PC-9 (cell line): ENCODE measurements at regions not wholly inside any gene's neighbourhood (a gene's known extent, or its start where the extent isn't known, plus 50 kb on each side); places are given as distances from the start of the nearest gene placed in this dataset.

ENCODE experiments used
- BruUV-seq: library from RNA; stranded (reverse); fragments of 400-500 nt; replicated peaks from 2 replicates; lab custom pipeline; 2021; lab: Mats Ljungman, UMichigan
- CTCF ChIA-PET: fragments of 300-600 bp; sonication (Branson Sonifier 250); formaldehyde crosslinking; loops from one replicate; lab custom pipeline; 2022; ENCODE audit warnings: antibody characterized with exemption; lab: Charles Lee
- POLR2A ChIA-PET: fragments of 300-600 bp; sonication (Branson Sonifier 250); formaldehyde crosslinking; loops from one replicate; lab custom pipeline; 2022; ENCODE audit warnings: antibody characterized with exemption; ENCODE audit not compliant: unreplicated experiment; lab: Charles Lee
- DNase-seq, 2 experiments: peaks; one replicate each; pipeline versions ENCODE4 v3.0.0 to v3.0.0-alpha.2; 2015 to 2022; ENCODE audit warnings: mixed read lengths in 1 of 2
- H2AFZ ChIP-seq: fragments of 200-600 bp; sonication (generic); 2 replicates; pipeline ENCODE4 v1.8.1; 2017; ENCODE audit warnings: antibody characterized with exemption
- H3F3A ChIP-seq: fragments of 200-600 bp; sonication (generic); 2 replicates; pipeline ENCODE4 v1.8.1; 2017; ENCODE audit warnings: antibody characterized with exemption, mild to moderate bottlenecking, low read depth; ENCODE audit not compliant: insufficient read depth
- H3K27ac ChIP-seq: fragments of 200-600 bp; sonication (generic); 2 replicates; pipeline ENCODE4 v1.6.1; 2016; ENCODE audit warnings: mixed run types
- H3K27me3 ChIP-seq: fragments of 200-600 bp; sonication (generic); 2 replicates; pipeline ENCODE4 v1.6.1; 2016; ENCODE audit warnings: low read depth, mixed run types; ENCODE audit not compliant: insufficient read depth
- H3K36me3 ChIP-seq: fragments of 200-600 bp; sonication (generic); 2 replicates; pipeline ENCODE4 v1.6.1; 2016; ENCODE audit warnings: low read depth, mixed run types
- H3K4me1 ChIP-seq: fragments of 200-600 bp; sonication (generic); replicated peaks from 2 replicates; pipeline ENCODE4 v1.6.1; 2016; ENCODE audit warnings: mixed run types; ENCODE audit not compliant: insufficient read depth
- H3K4me2 ChIP-seq: fragments of 200-600 bp; sonication (generic); 2 replicates; pipeline ENCODE4 v1.6.1; 2017; ENCODE audit warnings: mixed run types
- H3K4me3 ChIP-seq: fragments of 200-600 bp; sonication (generic); 2 replicates; pipeline ENCODE4 v1.6.1; 2016; ENCODE audit warnings: mixed run types
- H3K79me2 ChIP-seq: fragments of 200-600 bp; sonication (generic); 2 replicates; pipeline ENCODE4 v1.6.1; 2017; ENCODE audit warnings: low read depth, mixed run types
- H3K9me2 ChIP-seq: fragments of 200-600 bp; sonication (generic); 2 replicates; pipeline ENCODE4 v1.8.1; 2017; ENCODE audit warnings: mild to moderate bottlenecking; ENCODE audit not compliant: insufficient read depth
- H3K9me3 ChIP-seq: fragments of 200-600 bp; sonication (generic); 2 replicates; pipeline ENCODE4 v1.8.1; 2016; ENCODE audit warnings: low read depth; ENCODE audit not compliant: insufficient read depth
- H4K20me1 ChIP-seq: fragments of 200-600 bp; sonication (generic); 2 replicates; pipeline ENCODE4 v1.8.1; 2017; ENCODE audit not compliant: insufficient read depth
- CTCF ChIP-seq: fragments of 200-600 bp; sonication (generic); conservative IDR thresholded peaks from 2 replicates; pipeline ENCODE4 v1.6.1; 2017; ENCODE audit warnings: mixed run types, antibody characterized with exemption, mild to moderate bottlenecking, moderate library complexity
- EZH2 ChIP-seq: fragments of 200-600 bp; sonication (generic); IDR thresholded peaks from 2 replicates; pipeline ENCODE4 v1.8.0; 2017; ENCODE audit warnings: antibody characterized with exemption, low read depth
- intact Hi-C: fragments of 100-400 bp; cut with micrococcal nuclease; formaldehyde crosslinking; loops from one replicate; pipeline ENCODE4 v1.10.0; 2022; ENCODE audit not compliant: unreplicated experiment

GRCh38 chr2:104109356-104109755 lies 744.6 kb upstream of the POU3F3 start:
- no peak overlapping the region for H3K4me2 ChIP-seq
- POLR2A ChIA-PET: no interaction called here

GRCh38 chr2:104118889-104119288 lies 735.0 kb upstream of the POU3F3 start:
- ChIA-PET POLR2A (no interaction called here), CTCF (no interaction called here)
- no peaks in the 10 kb centered on the region for H3K9me2 ChIP-seq
- H3K27me3 ChIP-seq: peaks cover 8% of the 10 kb centered on the region; the same call in 1 of the 2 replicates
- no TSS peak for BruUV-seq
- H3K4me1 ChIP-seq: no peaks in the 10 kb centered on the region
- H2AFZ ChIP-seq: no peak overlapping the region
- DNase-seq: no peak
- no peaks in the 10 kb centered on the region for H4K20me1 ChIP-seq
- H3K4me3 ChIP-seq: no peak overlapping the region
- H3K27ac ChIP-seq: no peak overlapping the region
- TF ChIP-seq CTCF (no peak), EZH2 (no peak)
- H3K36me3 ChIP-seq: no peaks in the 10 kb centered on the region
- no peaks in the 10 kb centered on the region for H3F3A ChIP-seq
- no peaks in the 10 kb centered on the region for H3K9me3 ChIP-seq
- intact Hi-C loops: no loop called here
- no peak overlapping the region for H3K4me2 ChIP-seq
- no peaks in the 10 kb centered on the region for H3K79me2 ChIP-seq

More at GRCh38 chr2:104109356-104109755, 744.6 kb upstream of the POU3F3 start:
- no peaks in the 10 kb centered on the region for H3K27me3 ChIP-seq
- H3K79me2 ChIP-seq: no peaks in the 10 kb centered on the region
- H3K36me3 ChIP-seq: no peaks in the 10 kb centered on the region
- H3K9me3 ChIP-seq: no peaks in the 10 kb centered on the region
- H3F3A ChIP-seq: no peaks in the 10 kb centered on the region
- no TSS peak for BruUV-seq
- no peak for DNase-seq
- CTCF ChIA-PET: no interaction called here
- no peaks in the 10 kb centered on the region for H3K9me2 ChIP-seq
- H3K4me3 ChIP-seq: no peak overlapping the region
- no peaks in the 10 kb centered on the region for H3K4me1 ChIP-seq
- H4K20me1 ChIP-seq: no peaks in the 10 kb centered on the region
- TF ChIP-seq CTCF (no peak), EZH2 (no peak)
- no peak overlapping the region for H3K27ac ChIP-seq
- intact Hi-C loops: no loop called here
- H2AFZ ChIP-seq: no peak overlapping the region

- no peaks in the 10 kb centered on the region for H3K36me3 ChIP-seq
- no peaks in the 10 kb centered on the region for H3F3A ChIP-seq
- CTCF ChIA-PET: no interaction called here
- POLR2A ChIA-PET: no interaction called here
- H3K9me3 ChIP-seq: no peaks in the 10 kb centered on the region
- TF ChIP-seq EZH2: no peak
- TF ChIP-seq CTCF: no peak
- no peak overlapping the region for H3K4me2 ChIP-seq
- no TSS peak for BruUV-seq
- no peaks in the 10 kb centered on the region for H3K9me2 ChIP-seq
- no peak overlapping the region for H2AFZ ChIP-seq
- intact Hi-C loops: no loop called here
- no peak overlapping the region for H3K4me3 ChIP-seq
- DNase-seq: no peak
- H3K4me1 ChIP-seq: no peaks in the 10 kb centered on the region
- no peaks in the 10 kb centered on the region for H4K20me1 ChIP-seq
- H3K79me2 ChIP-seq: no peaks in the 10 kb centered on the region
- no peak overlapping the region for H3K27ac ChIP-seq
- H3K27me3 ChIP-seq: peaks cover 8% of the 10 kb centered on the region; the same call in 1 of the 2 replicates
Measured at GRCh38 chr2:104120171-104120570, 733.7 kb upstream of the POU3F3 start.
